ENCODE measurements at regions not wholly inside any gene's neighbourhood (a gene's known extent, or its start where the extent isn't known, plus 50 kb on each side); places are given as distances from the start of the nearest gene placed in this dataset.

DNA sequence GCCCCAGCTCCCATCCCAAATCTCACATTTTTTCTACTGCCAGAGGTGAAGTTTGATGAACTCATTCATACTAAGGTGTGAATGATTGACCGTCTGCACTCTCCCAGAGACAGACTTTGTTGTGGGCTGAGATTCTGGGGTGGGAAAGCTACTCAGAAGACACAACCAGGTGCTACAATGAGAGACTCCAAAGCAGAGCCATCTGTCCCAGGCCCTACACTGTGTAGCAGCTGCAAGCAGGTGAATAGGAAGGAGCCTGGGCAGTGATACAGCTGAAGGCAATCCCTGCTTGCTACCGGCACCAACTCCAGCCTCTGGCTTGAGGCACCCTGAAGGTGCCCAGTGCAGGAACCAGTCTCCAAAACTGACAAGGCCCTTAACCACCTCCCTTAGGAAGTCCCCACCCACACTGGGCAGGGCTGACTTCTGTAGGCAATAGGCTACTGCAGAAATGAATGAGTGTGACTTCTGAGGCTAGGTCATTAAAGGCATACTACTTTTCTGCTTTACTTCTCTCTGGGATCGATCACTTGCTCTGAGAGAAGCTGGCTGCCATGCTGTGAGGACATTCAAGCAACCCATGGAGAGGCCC, 79.7 kb upstream of the RUNX3 start:
- TF ChIP-seq POLR2A (IDR thresholded peaks at IDR 0.05; ENCODE audit: low read depth, low read length) (no peak), POLR2AphosphoS5 (IDR thresholded peaks at IDR 0.05; ENCODE audit: low read depth, low read length) (no peak), TAF1 (IDR thresholded peaks at IDR 0.05; ENCODE audit: low read depth, low read length) (no peak)
